ENCODE measurements at regions not wholly inside any gene's neighbourhood (a gene's known extent, or its start where the extent isn't known, plus 50 kb on each side); places are given as distances from the start of the nearest gene placed in this dataset.

DNA sequence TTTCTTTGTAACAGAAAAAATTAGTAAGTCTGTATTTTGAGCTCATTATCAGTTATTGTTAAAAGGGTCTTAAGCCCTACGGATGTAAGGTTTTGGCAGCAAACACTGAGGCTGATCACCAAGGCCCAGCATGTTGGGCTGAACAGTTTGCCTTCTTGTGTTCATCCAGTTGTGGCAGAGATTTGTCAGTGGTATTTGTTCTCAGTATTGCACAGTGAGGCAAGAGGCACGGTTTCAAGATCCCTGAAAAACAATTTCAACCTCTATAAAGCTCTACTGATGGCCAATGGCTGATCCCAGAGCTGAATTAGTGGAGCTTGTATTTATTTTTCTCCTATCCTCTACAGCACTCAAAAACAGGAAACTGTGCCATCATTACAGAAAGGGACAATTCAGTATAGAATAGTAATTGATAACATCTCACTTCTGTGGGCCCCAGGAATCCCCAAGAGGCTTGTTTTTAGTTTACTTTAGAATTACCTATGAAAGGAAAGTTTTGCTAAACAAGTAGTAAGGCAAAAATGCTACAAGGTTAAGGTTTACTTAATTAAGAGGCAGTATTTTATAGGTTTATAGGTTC, 191.8 kb upstream of the RAB4A start:
- Histone ChIP-seq H3K36me3 (ENCODE audit: control insufficient read depth in 2 of 2, insufficient read depth in 2 of 2, low read length in 2 of 2) (no peaks in the 10 kb centered on the region), H3K27me3 (ENCODE audit: control insufficient read depth in 1 of 2, insufficient read depth in 2 of 2, low read length in 2 of 2) (no peaks in the 10 kb centered on the region), H3K9ac (ENCODE audit: low read length in 2 of 2) (no peak overlapping the region), H3K27ac (ENCODE audit: low read length) (no peak overlapping the region), H3K9me3 (ENCODE audit: control insufficient read depth in 2 of 2, low read length in 2 of 2) (peaks cover 0 to 4% of the 10 kb centered on the region in 2 donors), H3K4me3 (ENCODE audit: low read length in 2 of 2) (no peak overlapping the region), H3K4me1 (ENCODE audit: control insufficient read depth, insufficient read depth, low read length) (no peaks in the 10 kb centered on the region)

- H3K9ac ChIP-seq (ENCODE audit: low read length in 2 of 2), result no peak overlapping the region
- peaks cover 0 to 4% of the 10 kb centered on the region in 2 donors for H3K9me3 ChIP-seq (ENCODE audit: control insufficient read depth in 2 of 2, low read length in 2 of 2)
- H3K27me3 ChIP-seq (ENCODE audit: control insufficient read depth in 1 of 2, insufficient read depth in 2 of 2, low read length in 2 of 2), result no peaks in the 10 kb centered on the region
- no peak overlapping the region for H3K27ac ChIP-seq (ENCODE audit: low read length)
- no peak overlapping the region for H3K4me3 ChIP-seq (ENCODE audit: low read length in 2 of 2)
- no peaks in the 10 kb centered on the region for H3K4me1 ChIP-seq (ENCODE audit: control insufficient read depth, insufficient read depth, low read length)
- no peaks in the 10 kb centered on the region for H3K36me3 ChIP-seq (ENCODE audit: control insufficient read depth in 2 of 2, insufficient read depth in 2 of 2, low read length in 2 of 2)
Measured at GRCh38 chr1:229080361-229080760, 190.6 kb upstream of the RAB4A start.

- Histone ChIP-seq H3K27ac (ENCODE audit: low read length) (no peak overlapping the region), H3K4me3 (ENCODE audit: low read length in 2 of 2) (no peak overlapping the region), H3K4me1 (ENCODE audit: control insufficient read depth, insufficient read depth, low read length) (peaks cover 21% of the 10 kb centered on the region), H3K9me3 (ENCODE audit: control insufficient read depth in 2 of 2, low read length in 2 of 2) (peaks cover 0 to 4% of the 10 kb centered on the region in 2 donors), H3K9ac (ENCODE audit: low read length in 2 of 2) (no peak overlapping the region), H3K27me3 (ENCODE audit: control insufficient read depth in 1 of 2, insufficient read depth in 2 of 2, low read length in 2 of 2) (no peaks in the 10 kb centered on the region), H3K36me3 (ENCODE audit: control insufficient read depth in 2 of 2, insufficient read depth in 2 of 2, low read length in 2 of 2) (no peaks in the 10 kb centered on the region)
Measured at GRCh38 chr1:229085291-229085690, 185.6 kb upstream of the RAB4A start.

- Histone ChIP-seq H3K9ac (ENCODE audit: low read length in 2 of 2) (no peak overlapping the region), H3K36me3 (ENCODE audit: control insufficient read depth in 2 of 2, insufficient read depth in 2 of 2, low read length in 2 of 2) (no peaks in the 10 kb centered on the region), H3K4me1 (ENCODE audit: control insufficient read depth, insufficient read depth, low read length) (peaks cover 21% of the 10 kb centered on the region), H3K9me3 (ENCODE audit: control insufficient read depth in 2 of 2, low read length in 2 of 2) (peaks cover 0 to 4% of the 10 kb centered on the region in 2 donors), H3K27ac (ENCODE audit: low read length) (no peak overlapping the region), H3K4me3 (ENCODE audit: low read length in 2 of 2) (no peak overlapping the region), H3K27me3 (ENCODE audit: control insufficient read depth in 1 of 2, insufficient read depth in 2 of 2, low read length in 2 of 2) (no peaks in the 10 kb centered on the region)
Measured at GRCh38 chr1:229086091-229086490, 184.8 kb upstream of the RAB4A start.

DNA sequence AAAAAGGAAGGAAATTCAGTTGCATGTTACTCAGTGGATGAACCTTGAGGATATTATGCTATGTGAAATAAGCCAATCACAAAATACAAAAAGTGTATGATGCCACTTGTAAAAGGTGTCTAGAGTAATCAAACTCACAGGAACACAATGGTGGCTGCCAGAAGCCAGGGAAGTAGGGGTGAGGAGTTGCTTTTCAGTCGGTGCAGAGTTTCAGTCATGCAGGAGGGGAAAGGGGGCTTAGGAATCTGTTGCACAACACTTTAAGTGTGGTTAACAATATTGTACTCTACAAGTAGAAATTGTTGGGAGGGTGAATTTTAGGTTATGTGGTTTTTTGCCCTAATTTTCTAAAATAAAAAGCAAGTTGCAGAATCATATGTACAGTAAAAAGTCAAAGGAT, 184.2 kb upstream of the RAB4A start:
- Histone ChIP-seq H3K9me3 (ENCODE audit: control insufficient read depth in 2 of 2, low read length in 2 of 2) (peaks cover 0 to 4% of the 10 kb centered on the region in 2 donors), H3K27me3 (ENCODE audit: control insufficient read depth in 1 of 2, insufficient read depth in 2 of 2, low read length in 2 of 2) (no peaks in the 10 kb centered on the region), H3K4me1 (ENCODE audit: control insufficient read depth, insufficient read depth, low read length) (peaks cover 23% of the 10 kb centered on the region), H3K27ac (ENCODE audit: low read length) (no peak overlapping the region), H3K9ac (ENCODE audit: low read length in 2 of 2) (no peak overlapping the region), H3K4me3 (ENCODE audit: low read length in 2 of 2) (no peak overlapping the region), H3K36me3 (ENCODE audit: control insufficient read depth in 2 of 2, insufficient read depth in 2 of 2, low read length in 2 of 2) (no peaks in the 10 kb centered on the region)

GRCh38 chr1:229087339-229087738, 183.6 kb upstream of the RAB4A start:
- H3K9me3 ChIP-seq (ENCODE audit: control insufficient read depth in 2 of 2, low read length in 2 of 2), result peaks cover 0 to 4% of the 10 kb centered on the region in 2 donors

GRCh38 chr1:229087906-229088305, 183.0 kb upstream of the RAB4A start:
- H3K4me1 ChIP-seq (ENCODE audit: control insufficient read depth, insufficient read depth, low read length), result peaks cover 29% of the 10 kb centered on the region
- peaks cover 0 to 4% of the 10 kb centered on the region in 2 donors for H3K9me3 ChIP-seq (ENCODE audit: control insufficient read depth in 2 of 2, low read length in 2 of 2)
- H3K36me3 ChIP-seq (ENCODE audit: control insufficient read depth in 2 of 2, insufficient read depth in 2 of 2, low read length in 2 of 2), result no peaks in the 10 kb centered on the region
- H3K27ac ChIP-seq (ENCODE audit: low read length), result no peak overlapping the region
- H3K9ac ChIP-seq (ENCODE audit: low read length in 2 of 2), result no peak overlapping the region
- no peaks in the 10 kb centered on the region for H3K27me3 ChIP-seq (ENCODE audit: control insufficient read depth in 1 of 2, insufficient read depth in 2 of 2, low read length in 2 of 2)
- H3K4me3 ChIP-seq (ENCODE audit: low read length in 2 of 2), result no peak overlapping the region

More at GRCh38 chr1:229087339-229087738, 183.6 kb upstream of the RAB4A start:
- no peak overlapping the region for H3K4me3 ChIP-seq (ENCODE audit: low read length in 2 of 2)
- no peak overlapping the region for H3K27ac ChIP-seq (ENCODE audit: low read length)
- H3K4me1 ChIP-seq (ENCODE audit: control insufficient read depth, insufficient read depth, low read length), result peaks cover 29% of the 10 kb centered on the region
- H3K27me3 ChIP-seq (ENCODE audit: control insufficient read depth in 1 of 2, insufficient read depth in 2 of 2, low read length in 2 of 2), result no peaks in the 10 kb centered on the region
- H3K9ac ChIP-seq (ENCODE audit: low read length in 2 of 2), result no peak overlapping the region
- H3K36me3 ChIP-seq (ENCODE audit: control insufficient read depth in 2 of 2, insufficient read depth in 2 of 2, low read length in 2 of 2), result no peaks in the 10 kb centered on the region

- no peak overlapping the region for H3K9ac ChIP-seq (ENCODE audit: low read length in 2 of 2)
- H3K4me1 ChIP-seq (ENCODE audit: control insufficient read depth, insufficient read depth, low read length), result peaks cover 29% of the 10 kb centered on the region
- no peaks in the 10 kb centered on the region for H3K27me3 ChIP-seq (ENCODE audit: control insufficient read depth in 1 of 2, insufficient read depth in 2 of 2, low read length in 2 of 2)
- no peaks in the 10 kb centered on the region for H3K9me3 ChIP-seq (ENCODE audit: control insufficient read depth in 2 of 2, low read length in 2 of 2)
- no peak overlapping the region for H3K4me3 ChIP-seq (ENCODE audit: low read length in 2 of 2)
- H3K27ac ChIP-seq (ENCODE audit: low read length), result no peak overlapping the region
- H3K36me3 ChIP-seq (ENCODE audit: control insufficient read depth in 2 of 2, insufficient read depth in 2 of 2, low read length in 2 of 2), result no peaks in the 10 kb centered on the region
Measured at GRCh38 chr1:229088711-229089110, 182.2 kb upstream of the RAB4A start.

DNA sequence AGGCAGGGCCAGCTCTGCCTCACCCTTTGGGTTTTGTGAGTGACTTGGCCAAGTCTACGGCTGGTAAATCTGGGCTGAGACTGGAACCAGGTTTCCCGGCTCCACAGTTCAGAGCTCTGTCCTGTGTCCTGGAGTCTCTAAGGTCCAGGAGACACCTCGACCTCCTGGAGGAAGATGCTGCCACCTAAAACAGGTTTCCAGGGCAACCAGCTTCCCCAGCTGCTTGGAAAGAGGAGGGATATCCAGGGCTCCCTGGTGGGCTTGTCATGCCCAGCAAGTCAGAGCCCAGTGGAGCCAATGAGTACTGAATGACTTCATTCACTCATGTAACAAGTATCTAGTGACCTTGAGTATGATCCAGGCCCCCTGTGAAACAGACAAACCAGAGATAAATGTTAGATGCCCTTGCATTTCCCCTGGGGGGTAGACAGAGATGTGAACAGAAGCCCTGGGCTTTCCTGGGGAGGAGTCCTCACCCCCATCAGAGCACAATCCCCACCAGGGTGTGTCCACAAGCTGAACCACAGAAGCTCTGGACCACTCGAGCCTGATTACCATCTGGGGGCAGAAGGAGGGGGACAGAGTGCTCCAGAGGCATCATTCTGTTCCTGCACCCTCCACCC, 181.2 kb upstream of the RAB4A start:
- Histone ChIP-seq H3K36me3 (ENCODE audit: control insufficient read depth in 2 of 2, insufficient read depth in 2 of 2, low read length in 2 of 2) (no peaks in the 10 kb centered on the region), H3K9me3 (ENCODE audit: control insufficient read depth in 2 of 2, low read length in 2 of 2) (no peaks in the 10 kb centered on the region), H3K4me3 (ENCODE audit: low read length in 2 of 2) (no peak overlapping the region), H3K27ac (ENCODE audit: low read length) (no peak overlapping the region), H3K4me1 (ENCODE audit: control insufficient read depth, insufficient read depth, low read length) (peaks cover 29% of the 10 kb centered on the region), H3K27me3 (ENCODE audit: control insufficient read depth in 1 of 2, insufficient read depth in 2 of 2, low read length in 2 of 2) (no peaks in the 10 kb centered on the region), H3K9ac (ENCODE audit: low read length in 2 of 2) (no peak overlapping the region)

GRCh38 chr1:229091721-229092136, 179.2 kb upstream of the RAB4A start:
- Histone ChIP-seq H3K4me3 (ENCODE audit: low read length in 2 of 2) (no peak overlapping the region), H3K27ac (ENCODE audit: low read length) (no peak overlapping the region)

More at GRCh38 chr1:229091721-229092136, 179.2 kb upstream of the RAB4A start:
- no peaks in the 10 kb centered on the region for H3K36me3 ChIP-seq (ENCODE audit: control insufficient read depth in 2 of 2, insufficient read depth in 2 of 2, low read length in 2 of 2)
- no peaks in the 10 kb centered on the region for H3K27me3 ChIP-seq (ENCODE audit: control insufficient read depth in 1 of 2, insufficient read depth in 2 of 2, low read length in 2 of 2)
- H3K9me3 ChIP-seq (ENCODE audit: control insufficient read depth in 2 of 2, low read length in 2 of 2), result no peaks in the 10 kb centered on the region
- no peak overlapping the region for H3K9ac ChIP-seq (ENCODE audit: low read length in 2 of 2)
- H3K4me1 ChIP-seq (ENCODE audit: control insufficient read depth, insufficient read depth, low read length), result peaks cover 21% of the 10 kb centered on the region

All from stomach smooth muscle (tissue), 2 donors.